ENCODE measurements at regions not wholly inside any gene's neighbourhood (a gene's known extent, or its start where the extent isn't known, plus 50 kb on each side); places are given as distances from the start of the nearest gene placed in this dataset.

GRCh38 chr5:93904917-93905316 is 163.5 kb upstream of the POU5F2 start:
- Histone ChIP-seq H4K20me1 (ENCODE audit: insufficient read depth) (no peaks in the 10 kb centered on the region), H3K4me1 (ENCODE audit: low read depth, poor library complexity, severe bottlenecking) (no peaks in the 10 kb centered on the region), H3K79me2 (ENCODE audit: insufficient read depth, low read depth) (no peaks in the 10 kb centered on the region), H3K36me3 (ENCODE audit: insufficient read depth) (no peaks in the 10 kb centered on the region), H3K9ac (no peak overlapping the region), H3K4me3 (IDR thresholded peaks at IDR 0.05; ENCODE audit: insufficient read depth, low read depth, low read length) (no peak overlapping the region), H3K27ac (no peak overlapping the region), H3K27me3 (ENCODE audit: insufficient read depth, low read depth) (no peaks in the 10 kb centered on the region), H3K4me2 (no peak overlapping the region), H2AFZ (ENCODE audit: low read depth) (no peak overlapping the region)
- no peak for TF ChIP-seq CTCF (conservative IDR thresholded peaks at IDR 0.05; ENCODE audit: low read depth, low read length)

DNA sequence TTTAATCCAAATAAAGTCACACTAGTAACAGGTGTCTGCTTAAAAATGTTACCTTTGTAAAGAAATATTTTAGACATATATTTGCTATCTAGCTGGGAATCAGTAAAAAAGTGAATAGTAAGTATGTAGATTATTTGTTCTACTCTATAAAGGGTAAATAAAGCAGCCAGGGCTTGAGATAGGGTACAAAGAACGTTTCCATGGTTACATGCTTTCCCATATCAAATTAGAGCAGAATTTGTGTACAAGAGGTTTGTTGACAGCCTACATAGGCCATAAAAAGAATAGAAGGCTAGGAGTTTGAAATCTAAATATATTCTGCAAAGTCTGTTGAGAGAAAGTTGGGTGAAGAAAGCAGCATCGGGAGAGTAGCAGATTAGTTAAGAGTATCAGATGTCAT is 160.9 kb upstream of the POU5F2 start:
- Histone ChIP-seq H2AFZ (ENCODE audit: low read depth) (no peak overlapping the region), H3K36me3 (ENCODE audit: insufficient read depth) (no peaks in the 10 kb centered on the region), H3K4me3 (IDR thresholded peaks at IDR 0.05; ENCODE audit: insufficient read depth, low read depth, low read length) (no peak overlapping the region), H4K20me1 (ENCODE audit: insufficient read depth) (no peaks in the 10 kb centered on the region), H3K79me2 (ENCODE audit: insufficient read depth, low read depth) (no peaks in the 10 kb centered on the region), H3K4me2 (no peak overlapping the region), H3K27ac (no peak overlapping the region), H3K27me3 (ENCODE audit: insufficient read depth, low read depth) (no peaks in the 10 kb centered on the region), H3K4me1 (ENCODE audit: low read depth, poor library complexity, severe bottlenecking) (no peaks in the 10 kb centered on the region), H3K9ac (no peak overlapping the region)
- TF ChIP-seq CTCF (conservative IDR thresholded peaks at IDR 0.05; ENCODE audit: low read depth, low read length), result no peak

DNA sequence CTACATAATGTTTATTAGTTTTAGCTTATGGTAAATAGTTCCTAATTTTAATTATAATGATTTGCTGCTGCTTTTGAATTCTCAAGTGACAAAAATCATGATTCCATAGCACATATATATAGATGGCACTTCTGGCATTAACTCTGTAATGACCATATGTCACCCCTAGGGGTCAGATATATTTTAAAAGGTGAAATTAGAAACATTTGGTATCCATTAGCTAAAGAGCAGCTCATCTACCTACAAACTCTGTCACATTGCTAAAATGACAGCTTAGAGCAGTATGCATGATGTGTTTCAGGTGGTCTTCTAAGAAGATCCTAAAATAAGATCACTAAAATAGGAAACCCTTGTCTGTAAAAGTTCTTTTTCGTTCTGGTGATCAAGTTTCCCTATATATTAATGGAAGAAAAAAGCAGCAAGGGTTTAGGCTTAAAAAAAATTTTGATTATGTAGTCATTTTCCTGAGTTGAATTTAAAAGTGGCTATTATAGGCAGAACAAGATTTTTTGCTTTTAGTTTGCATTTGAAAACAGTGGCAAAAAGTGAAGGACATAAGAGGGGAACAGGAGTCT is 157.7 kb upstream of the POU5F2 start:
- Histone ChIP-seq H3K36me3 (ENCODE audit: insufficient read depth) (no peaks in the 10 kb centered on the region), H3K4me1 (ENCODE audit: low read depth, poor library complexity, severe bottlenecking) (no peaks in the 10 kb centered on the region), H3K4me2 (no peak overlapping the region), H3K27me3 (ENCODE audit: insufficient read depth, low read depth) (no peaks in the 10 kb centered on the region), H3K9ac (no peak overlapping the region), H3K27ac (no peak overlapping the region), H4K20me1 (ENCODE audit: insufficient read depth) (no peaks in the 10 kb centered on the region), H3K4me3 (IDR thresholded peaks at IDR 0.05; ENCODE audit: insufficient read depth, low read depth, low read length) (no peak overlapping the region), H3K79me2 (ENCODE audit: insufficient read depth, low read depth) (no peaks in the 10 kb centered on the region), H2AFZ (ENCODE audit: low read depth) (no peak overlapping the region)
- peak; percentile 86 for TF ChIP-seq CTCF (conservative IDR thresholded peaks at IDR 0.05; ENCODE audit: low read depth, low read length)

DNA sequence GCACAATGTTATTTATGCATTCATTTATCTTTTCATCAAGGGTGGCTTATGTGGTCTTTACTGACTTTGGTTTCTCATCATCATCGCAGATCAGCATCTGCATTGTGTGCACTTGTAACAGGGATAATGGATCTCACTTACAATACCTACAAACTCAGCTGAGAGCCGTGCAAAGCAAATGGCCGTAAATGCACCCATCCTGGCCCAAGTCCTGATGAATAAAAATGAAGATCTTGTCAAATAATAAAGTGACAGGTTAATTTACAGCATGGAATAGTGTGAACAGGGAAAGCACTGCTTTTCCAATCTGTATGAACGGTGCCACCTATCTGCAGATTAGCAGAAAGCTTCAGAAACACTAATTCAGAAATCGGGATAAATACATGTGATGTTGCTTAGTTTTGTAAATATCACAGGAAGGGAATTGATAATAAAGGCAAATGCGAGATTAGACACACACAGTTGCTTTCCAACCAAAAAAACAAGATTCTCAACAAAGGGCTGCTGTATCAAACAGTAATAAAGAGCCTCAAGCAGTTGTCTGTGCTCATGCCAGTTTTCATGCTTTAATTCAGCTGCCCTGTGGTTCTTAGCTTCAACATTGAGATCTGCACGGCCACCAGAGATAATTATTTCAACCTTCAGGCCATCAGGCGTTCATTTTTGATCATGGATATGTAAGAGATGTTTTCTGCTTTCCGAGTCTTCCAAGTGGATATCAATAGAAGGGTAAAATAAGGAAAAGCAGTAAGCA is 153.4 kb upstream of the POU5F2 start:
- Histone ChIP-seq H3K79me2 (ENCODE audit: insufficient read depth, low read depth) (no peaks in the 10 kb centered on the region), H3K4me2 (no peak overlapping the region), H3K4me3 (IDR thresholded peaks at IDR 0.05; ENCODE audit: insufficient read depth, low read depth, low read length) (no peak overlapping the region), H3K36me3 (ENCODE audit: insufficient read depth) (no peaks in the 10 kb centered on the region), H4K20me1 (ENCODE audit: insufficient read depth) (no peaks in the 10 kb centered on the region), H3K9ac (no peak overlapping the region), H3K27me3 (ENCODE audit: insufficient read depth, low read depth) (no peaks in the 10 kb centered on the region), H3K27ac (no peak overlapping the region), H2AFZ (ENCODE audit: low read depth) (no peak overlapping the region), H3K4me1 (ENCODE audit: low read depth, poor library complexity, severe bottlenecking) (no peaks in the 10 kb centered on the region)
- TF ChIP-seq CTCF (conservative IDR thresholded peaks at IDR 0.05; ENCODE audit: low read depth, low read length), result peak; percentile 57
